GM06990 (cell line): ENCODE measurements at regions not wholly inside any gene's neighbourhood (a gene's known extent, or its start where the extent isn't known, plus 50 kb on each side); places are given as distances from the start of the nearest gene placed in this dataset.
"Not testable (repeated sequence)": the region's sequence is repeated elsewhere in the genome, so short reads cannot be mapped to it uniquely, and the experiment has no call there.

Experiments used
- DNase-seq: peaks from one replicate; pipeline ENCODE4 v3.0.0-alpha.2; 2011; ENCODE audit not compliant: insufficient read length; ENCODE audit errors: extremely low read depth
- H3K27me3 ChIP-seq: replicated peaks from 2 replicates; pipeline ENCODE4 v1.6.0; 2011; ENCODE audit warnings: low read length; ENCODE audit not compliant: control insufficient read depth, insufficient read depth
- H3K36me3 ChIP-seq: 2 replicates; pipeline ENCODE4 v1.5.1; 2011; ENCODE audit warnings: low read length; ENCODE audit not compliant: control insufficient read depth, insufficient read depth
- H3K4me3 ChIP-seq: replicated peaks from 2 replicates; pipeline ENCODE4 v1.5.1; 2011; ENCODE audit warnings: low read depth, mild to moderate bottlenecking, control low read depth, low read length
- TF ChIP-seq, protein P1 (sequence below): IDR thresholded peaks from 2 replicates; pipeline ENCODE4 v1.5.1; 2011; ENCODE audit warnings: low read length, control low read depth, mild to moderate bottlenecking, inconsistent platforms; ENCODE audit not compliant: insufficient read depth, poor library complexity, severe bottlenecking

DNA sequence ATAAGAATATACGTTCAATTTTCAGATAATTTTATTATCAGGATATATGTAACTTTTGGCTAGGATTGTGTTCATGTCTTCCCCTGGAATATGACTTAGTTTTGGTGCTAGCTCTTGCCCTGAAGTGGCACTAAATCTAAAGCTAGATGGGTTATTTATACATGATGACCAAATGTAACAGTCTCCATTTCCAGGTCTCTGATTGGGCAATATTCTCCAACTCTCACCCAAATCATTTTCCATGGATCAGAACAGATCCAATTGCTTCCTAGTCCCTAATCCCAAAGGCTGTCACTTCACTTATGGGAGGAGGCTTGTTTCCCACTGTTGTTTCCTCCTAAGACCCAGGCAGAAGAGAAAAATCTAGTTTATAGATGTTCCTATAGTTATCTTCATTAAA is 274.6 kb upstream of the SLC16A7 start:
- TF ChIP-seq, protein P1, sequence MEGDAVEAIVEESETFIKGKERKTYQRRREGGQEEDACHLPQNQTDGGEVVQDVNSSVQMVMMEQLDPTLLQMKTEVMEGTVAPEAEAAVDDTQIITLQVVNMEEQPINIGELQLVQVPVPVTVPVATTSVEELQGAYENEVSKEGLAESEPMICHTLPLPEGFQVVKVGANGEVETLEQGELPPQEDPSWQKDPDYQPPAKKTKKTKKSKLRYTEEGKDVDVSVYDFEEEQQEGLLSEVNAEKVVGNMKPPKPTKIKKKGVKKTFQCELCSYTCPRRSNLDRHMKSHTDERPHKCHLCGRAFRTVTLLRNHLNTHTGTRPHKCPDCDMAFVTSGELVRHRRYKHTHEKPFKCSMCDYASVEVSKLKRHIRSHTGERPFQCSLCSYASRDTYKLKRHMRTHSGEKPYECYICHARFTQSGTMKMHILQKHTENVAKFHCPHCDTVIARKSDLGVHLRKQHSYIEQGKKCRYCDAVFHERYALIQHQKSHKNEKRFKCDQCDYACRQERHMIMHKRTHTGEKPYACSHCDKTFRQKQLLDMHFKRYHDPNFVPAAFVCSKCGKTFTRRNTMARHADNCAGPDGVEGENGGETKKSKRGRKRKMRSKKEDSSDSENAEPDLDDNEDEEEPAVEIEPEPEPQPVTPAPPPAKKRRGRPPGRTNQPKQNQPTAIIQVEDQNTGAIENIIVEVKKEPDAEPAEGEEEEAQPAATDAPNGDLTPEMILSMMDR = no peak

DNA sequence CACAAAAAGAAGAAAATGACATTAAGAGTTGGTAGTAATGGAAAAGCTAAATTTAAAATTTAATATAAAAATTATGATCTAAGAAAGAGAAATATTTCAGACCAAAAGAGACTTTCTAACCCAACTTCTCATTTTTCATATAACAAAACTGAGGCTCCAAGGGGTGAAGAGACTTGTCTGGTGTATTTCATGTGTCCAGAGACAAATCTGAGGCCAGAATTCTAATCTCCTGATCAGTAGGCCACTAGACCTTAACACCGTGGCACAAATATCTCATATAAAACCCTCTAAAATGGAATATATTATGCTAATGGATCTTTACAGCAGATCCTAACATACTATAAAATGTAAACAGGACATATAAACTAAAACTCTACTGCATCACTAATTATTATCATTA is 275.7 kb upstream of the SLC16A7 start:
- H3K27me3 ChIP-seq = no peaks in the 10 kb centered on the region
- TF ChIP-seq, protein P1 = no peak
- DNase-seq = no peak
- no peaks in the 10 kb centered on the region for H3K36me3 ChIP-seq
- H3K4me3 ChIP-seq = no peak overlapping the region

More for the DNA sequence above, 274.6 kb upstream of the SLC16A7 start:
- Histone ChIP-seq H3K36me3 (no peaks in the 10 kb centered on the region), H3K27me3 (no peaks in the 10 kb centered on the region), H3K4me3 (no peak overlapping the region)
- no peak for DNase-seq

DNA sequence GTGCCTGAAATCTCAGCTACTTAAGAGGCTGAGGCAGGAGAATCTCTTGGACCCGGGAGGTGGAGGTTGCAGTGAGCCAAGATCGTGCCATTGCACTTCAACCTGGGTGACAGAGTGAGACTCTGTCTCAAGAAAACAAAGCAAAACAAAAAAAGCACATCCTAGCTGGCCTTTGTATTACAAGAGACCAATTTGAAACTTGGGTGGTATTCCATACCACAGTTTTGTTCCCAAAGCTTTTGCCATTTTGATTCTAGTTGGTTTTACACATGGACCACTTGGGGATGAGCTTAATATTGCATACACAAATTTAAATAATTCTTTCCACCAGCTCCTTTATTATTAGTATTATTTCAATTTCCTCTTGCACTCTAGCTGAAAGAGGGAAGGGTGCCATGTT is 276.9 kb upstream of the SLC16A7 start:
- Histone ChIP-seq H3K4me3 (no peak overlapping the region), H3K27me3 (no peaks in the 10 kb centered on the region), H3K36me3 (no peaks in the 10 kb centered on the region)
- TF ChIP-seq, protein P1 = no peak
- DNase-seq = no peak

DNA sequence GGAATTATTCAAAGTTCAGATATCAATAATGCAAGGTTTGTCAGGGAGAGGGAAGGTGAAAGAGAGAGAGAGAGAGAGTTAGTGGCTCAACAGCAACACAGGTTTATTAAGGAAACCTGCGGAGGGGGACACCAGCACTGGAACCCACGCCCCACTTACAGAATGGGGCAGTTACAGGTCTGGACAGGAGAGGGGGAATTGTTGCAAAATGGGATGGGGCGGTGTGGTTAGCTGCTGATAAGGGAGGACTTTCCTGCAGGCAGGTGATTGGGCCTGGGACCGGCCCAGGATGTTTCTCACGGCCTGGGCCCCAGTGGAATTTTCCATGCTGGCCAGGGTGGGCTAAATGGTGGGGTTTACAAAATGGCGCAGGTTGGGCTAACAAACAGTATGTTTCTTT is 278.2 kb upstream of the SLC16A7 start:
- TF ChIP-seq, protein P1 = no peak
- H3K36me3 ChIP-seq = no peaks in the 10 kb centered on the region
- no peaks in the 10 kb centered on the region for H3K27me3 ChIP-seq
- H3K4me3 ChIP-seq = no peak overlapping the region
- DNase-seq = no peak

DNA sequence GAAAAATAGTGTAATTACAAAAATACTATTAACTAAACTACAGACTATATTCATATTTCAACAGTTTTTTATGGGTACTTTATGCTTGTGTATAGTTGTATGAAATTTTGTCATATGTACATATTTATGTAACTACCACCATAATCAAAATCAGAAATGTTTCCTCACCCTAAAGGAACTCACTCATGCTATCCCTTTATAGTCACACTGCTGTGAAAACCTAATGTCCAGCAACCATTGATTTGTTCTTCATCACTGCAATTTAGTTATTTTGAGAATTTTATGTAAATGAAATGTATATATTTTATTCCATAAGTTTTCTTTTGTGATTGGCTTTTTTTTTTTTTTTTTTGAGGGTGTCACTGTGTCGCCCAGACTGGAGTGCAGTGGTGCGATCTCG is 278.9 kb upstream of the SLC16A7 start:
- H3K27me3 ChIP-seq = no peaks in the 10 kb centered on the region
- DNase-seq = no peak
- no peaks in the 10 kb centered on the region for H3K36me3 ChIP-seq
- H3K4me3 ChIP-seq = no peak overlapping the region
- TF ChIP-seq, protein P1 = no peak

DNA sequence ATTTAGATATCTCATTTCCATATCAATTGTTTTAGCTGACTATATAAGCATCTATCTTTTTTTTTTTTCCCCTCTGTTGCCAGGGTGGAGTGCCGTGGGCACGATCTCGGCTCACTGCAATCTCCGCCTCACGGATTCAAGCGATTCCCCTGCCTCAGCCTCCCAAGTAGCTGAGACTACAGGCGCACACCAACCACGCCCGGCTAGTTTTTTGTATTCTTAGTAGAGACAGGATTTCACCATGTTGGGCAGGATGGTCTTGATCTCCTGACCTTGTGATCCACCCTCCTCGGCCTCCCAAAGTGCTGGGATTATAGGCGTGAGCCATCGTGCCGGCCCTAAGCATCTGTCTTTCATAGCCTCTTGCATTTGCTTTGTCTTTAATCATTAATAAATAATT is 279.5 kb upstream of the SLC16A7 start:
- H3K36me3 ChIP-seq, H3K27me3 ChIP-seq, H3K4me3 ChIP-seq, DNase-seq: not testable (repeated sequence)
